ENCODE measurements at regions not wholly inside any gene's neighbourhood (a gene's known extent, or its start where the extent isn't known, plus 50 kb on each side); places are given as distances from the start of the nearest gene placed in this dataset.

DNA sequence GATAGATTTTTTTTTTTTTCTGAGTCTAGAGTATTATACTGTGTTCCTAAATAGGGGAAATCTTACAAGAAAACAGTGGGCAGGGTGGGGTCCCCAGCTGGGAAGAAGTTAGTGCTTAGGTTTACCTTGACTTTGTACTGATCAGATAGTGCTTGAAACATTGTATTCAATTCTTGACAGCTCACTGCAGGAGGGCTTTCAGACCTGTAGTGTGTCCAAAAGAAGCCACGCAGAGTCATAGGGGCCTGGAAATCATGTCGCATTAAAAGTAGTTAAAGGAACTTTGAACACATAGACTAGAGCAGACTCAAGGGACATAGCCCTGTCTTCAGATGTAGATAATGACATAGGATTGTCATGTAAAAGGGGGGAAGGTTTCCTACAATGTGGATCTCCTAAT is 215.4 kb upstream of the NR4A3 start:
- Histone ChIP-seq H3K4me3 (ENCODE audit: low read depth, low read length) (no peak overlapping the region), H3K36me3 (ENCODE audit: control insufficient read depth, insufficient read depth, low read length) (no peaks in the 10 kb centered on the region), H3K27me3 (ENCODE audit: control insufficient read depth, insufficient read depth, low read length) (no peaks in the 10 kb centered on the region)
- TF ChIP-seq, protein P1, sequence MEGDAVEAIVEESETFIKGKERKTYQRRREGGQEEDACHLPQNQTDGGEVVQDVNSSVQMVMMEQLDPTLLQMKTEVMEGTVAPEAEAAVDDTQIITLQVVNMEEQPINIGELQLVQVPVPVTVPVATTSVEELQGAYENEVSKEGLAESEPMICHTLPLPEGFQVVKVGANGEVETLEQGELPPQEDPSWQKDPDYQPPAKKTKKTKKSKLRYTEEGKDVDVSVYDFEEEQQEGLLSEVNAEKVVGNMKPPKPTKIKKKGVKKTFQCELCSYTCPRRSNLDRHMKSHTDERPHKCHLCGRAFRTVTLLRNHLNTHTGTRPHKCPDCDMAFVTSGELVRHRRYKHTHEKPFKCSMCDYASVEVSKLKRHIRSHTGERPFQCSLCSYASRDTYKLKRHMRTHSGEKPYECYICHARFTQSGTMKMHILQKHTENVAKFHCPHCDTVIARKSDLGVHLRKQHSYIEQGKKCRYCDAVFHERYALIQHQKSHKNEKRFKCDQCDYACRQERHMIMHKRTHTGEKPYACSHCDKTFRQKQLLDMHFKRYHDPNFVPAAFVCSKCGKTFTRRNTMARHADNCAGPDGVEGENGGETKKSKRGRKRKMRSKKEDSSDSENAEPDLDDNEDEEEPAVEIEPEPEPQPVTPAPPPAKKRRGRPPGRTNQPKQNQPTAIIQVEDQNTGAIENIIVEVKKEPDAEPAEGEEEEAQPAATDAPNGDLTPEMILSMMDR (IDR thresholded peaks at IDR 0.05; ENCODE audit: insufficient read depth, low read length, severe bottlenecking) = no peak
- FAIRE-seq (no peak), DNase-seq (ENCODE audit: low read depth) (no peak)

DNA sequence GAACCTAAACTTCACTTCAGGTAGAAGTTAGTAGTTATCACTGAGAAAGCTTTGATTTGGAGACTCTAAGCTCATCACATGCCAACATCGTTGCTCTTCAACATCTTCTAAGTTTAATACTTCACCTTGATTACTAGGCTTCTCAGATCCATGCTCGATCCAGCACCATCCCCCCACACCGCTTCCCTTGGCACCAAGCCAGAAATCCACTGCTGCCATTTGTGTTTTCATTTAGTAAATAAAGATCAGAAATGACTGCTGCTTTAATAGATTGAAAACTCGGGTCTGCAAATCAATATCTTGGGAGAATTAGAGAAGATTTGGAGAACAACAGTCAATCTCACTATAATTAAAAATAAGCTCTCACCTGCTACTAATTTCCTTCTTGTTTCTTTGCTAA is 214.7 kb upstream of the NR4A3 start:
- DNase-seq (ENCODE audit: low read depth) (no peak), FAIRE-seq (no peak)
- H3K36me3 ChIP-seq (ENCODE audit: control insufficient read depth, insufficient read depth, low read length) = no peaks in the 10 kb centered on the region
- TF ChIP-seq, protein P1 (IDR thresholded peaks at IDR 0.05; ENCODE audit: insufficient read depth, low read length, severe bottlenecking) = no peak
- no peak overlapping the region for H3K4me3 ChIP-seq (ENCODE audit: low read depth, low read length)
- H3K27me3 ChIP-seq (ENCODE audit: control insufficient read depth, insufficient read depth, low read length) = no peaks in the 10 kb centered on the region

DNA sequence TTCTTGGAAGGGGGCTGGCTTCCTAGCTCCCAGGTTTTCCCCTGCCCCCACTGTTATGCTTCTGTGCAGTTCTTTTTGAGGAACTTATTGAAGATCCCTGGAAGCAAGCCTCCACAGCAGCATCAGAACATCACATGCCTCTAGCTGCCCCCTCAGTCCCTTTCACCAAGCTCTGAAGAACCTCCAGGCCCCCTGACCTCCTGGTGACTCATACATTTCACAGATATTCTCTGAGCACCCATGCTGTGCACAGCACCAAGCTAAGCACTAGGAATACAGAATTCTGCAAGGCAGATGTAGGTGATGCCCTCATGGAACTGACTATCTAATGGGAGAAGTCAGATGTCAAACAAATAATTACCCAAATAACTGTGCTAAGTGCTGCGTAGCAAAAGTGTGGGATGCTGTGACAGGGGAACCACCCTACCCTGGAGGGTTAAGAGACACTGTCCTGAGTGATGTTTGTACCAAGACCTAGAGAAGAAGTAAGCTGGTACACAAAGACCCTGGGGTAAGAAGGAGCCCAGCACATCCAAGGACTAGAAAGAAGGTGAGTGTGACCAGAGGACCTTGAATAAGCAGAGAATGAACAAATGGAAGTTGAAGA is 213.7 kb upstream of the NR4A3 start:
- Histone ChIP-seq H3K27me3 (ENCODE audit: control insufficient read depth, insufficient read depth, low read length) (no peaks in the 10 kb centered on the region), H3K4me3 (ENCODE audit: low read depth, low read length) (no peak overlapping the region), H3K36me3 (ENCODE audit: control insufficient read depth, insufficient read depth, low read length) (no peaks in the 10 kb centered on the region)
- DNase-seq (ENCODE audit: low read depth) (no peak), FAIRE-seq (no peak)
- TF ChIP-seq, protein P1 (IDR thresholded peaks at IDR 0.05; ENCODE audit: insufficient read depth, low read length, severe bottlenecking) = no peak

DNA sequence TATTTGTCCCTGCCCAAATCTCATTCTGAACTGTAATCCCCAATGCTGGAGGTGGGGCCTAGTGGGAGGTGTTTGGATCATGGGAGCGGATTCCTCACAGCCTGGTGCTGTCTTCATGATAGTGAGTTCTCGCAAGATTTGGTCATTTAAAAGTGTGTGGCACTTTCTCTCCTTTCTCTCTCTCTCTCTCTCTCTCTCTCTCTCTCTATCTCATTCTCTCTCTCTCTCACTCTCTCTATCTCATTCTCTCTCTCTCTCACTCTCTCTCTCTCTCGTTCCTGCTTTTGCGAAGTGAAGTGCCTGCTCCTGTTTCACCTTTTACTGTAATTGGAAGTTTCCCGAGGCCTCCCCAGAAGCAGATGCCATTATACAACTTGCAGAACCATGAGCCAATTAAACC is 207.3 kb upstream of the NR4A3 start:
- FAIRE-seq (no peak), DNase-seq (ENCODE audit: low read depth) (no peak)
- TF ChIP-seq, protein P1 (IDR thresholded peaks at IDR 0.05; ENCODE audit: insufficient read depth, low read length, severe bottlenecking) = no peak
- no peak overlapping the region for H3K4me3 ChIP-seq (ENCODE audit: low read depth, low read length)
- no peaks in the 10 kb centered on the region for H3K36me3 ChIP-seq (ENCODE audit: control insufficient read depth, insufficient read depth, low read length)
- no peaks in the 10 kb centered on the region for H3K27me3 ChIP-seq (ENCODE audit: control insufficient read depth, insufficient read depth, low read length)

DNA sequence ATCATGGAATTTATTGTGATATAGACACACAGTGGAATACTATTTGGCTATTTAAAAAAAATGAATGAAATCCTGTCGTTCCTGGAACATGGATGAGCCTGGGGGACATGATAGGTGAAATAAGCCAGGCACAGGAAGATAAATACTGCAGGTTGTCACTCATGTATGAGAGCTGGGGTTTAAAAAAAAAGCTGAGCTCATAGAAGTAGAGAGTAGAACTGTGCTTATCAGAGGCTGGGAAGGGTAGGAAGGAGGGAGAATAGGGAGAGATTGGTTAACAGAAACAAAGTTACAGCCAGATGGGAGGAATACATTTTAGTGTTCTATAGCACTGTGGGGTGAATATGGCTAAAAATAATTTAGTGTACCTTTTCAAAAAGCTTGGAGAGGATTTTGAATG is 200.6 kb upstream of the NR4A3 start:
- no peak overlapping the region for H3K4me3 ChIP-seq (ENCODE audit: low read depth, low read length)
- DNase-seq (ENCODE audit: low read depth) = no peak
- no peak for FAIRE-seq
- TF ChIP-seq, protein P1 (IDR thresholded peaks at IDR 0.05; ENCODE audit: insufficient read depth, low read length, severe bottlenecking) = no peak
- no peaks in the 10 kb centered on the region for H3K36me3 ChIP-seq (ENCODE audit: control insufficient read depth, insufficient read depth, low read length)
- no peaks in the 10 kb centered on the region for H3K27me3 ChIP-seq (ENCODE audit: control insufficient read depth, insufficient read depth, low read length)

DNA sequence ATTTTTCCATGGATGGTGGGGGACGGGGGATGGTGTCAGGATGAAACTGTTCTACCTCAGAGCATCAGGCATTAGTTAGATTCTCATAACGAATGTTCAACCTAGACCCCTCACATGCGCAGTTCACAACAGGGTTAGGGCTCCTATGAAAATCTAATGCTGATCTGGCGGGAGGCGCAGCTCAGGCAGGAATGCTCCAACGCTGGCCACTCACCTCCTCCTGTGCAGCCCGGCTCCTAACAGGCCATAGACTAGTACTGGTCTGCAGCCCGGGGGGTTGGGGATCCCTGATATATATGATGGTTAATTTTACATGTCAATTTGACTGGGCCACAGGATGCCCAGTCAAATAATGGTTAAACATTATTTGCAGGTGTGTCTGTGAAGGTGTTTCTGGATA is 199.0 kb upstream of the NR4A3 start:
- DNase-seq (ENCODE audit: low read depth) (no peak), FAIRE-seq (no peak)
- no peak overlapping the region for H3K4me3 ChIP-seq (ENCODE audit: low read depth, low read length)
- TF ChIP-seq, protein P1 (IDR thresholded peaks at IDR 0.05; ENCODE audit: insufficient read depth, low read length, severe bottlenecking) = no peak
- no peaks in the 10 kb centered on the region for H3K27me3 ChIP-seq (ENCODE audit: control insufficient read depth, insufficient read depth, low read length)
- H3K36me3 ChIP-seq (ENCODE audit: control insufficient read depth, insufficient read depth, low read length) = no peaks in the 10 kb centered on the region

Data from bronchial epithelial cell (primary cell).